ENCODE measurements at regions not wholly inside any gene's neighbourhood (a gene's known extent, or its start where the extent isn't known, plus 50 kb on each side); places are given as distances from the start of the nearest gene placed in this dataset.

DNA sequence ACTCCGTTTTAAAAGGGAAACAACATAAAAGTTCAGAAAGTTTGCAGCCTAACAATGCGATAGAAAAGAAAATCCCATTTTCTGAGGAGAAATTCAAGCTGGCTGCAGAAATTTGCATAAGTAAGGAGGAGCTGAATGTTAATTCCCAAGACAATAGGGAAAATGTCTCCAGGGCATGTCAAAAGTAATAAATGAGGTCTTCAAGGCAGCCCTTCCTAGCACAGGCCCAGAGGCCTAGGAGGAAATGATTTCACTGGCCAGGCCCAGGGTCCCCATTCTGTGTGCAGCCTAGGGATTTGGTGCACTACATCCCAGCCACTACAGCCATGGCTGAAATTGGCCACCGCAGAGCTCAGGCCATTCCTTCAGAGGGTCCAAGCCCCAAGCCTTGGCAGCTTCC lies 59.3 kb downstream of the TKTL2 start:
- no peaks in the 10 kb centered on the region for H3K9me3 ChIP-seq (ENCODE audit: low read length)
- no peak overlapping the region for H3K27ac ChIP-seq (ENCODE audit: extremely low read length, insufficient read depth, low read length)
- H3K27me3 ChIP-seq (ENCODE audit: control insufficient read depth in 1 of 2, insufficient read depth in 2 of 2, low read length in 2 of 2), result no peaks in the 10 kb centered on the region
- BruUV-seq (replicated peaks), result no TSS peak
- POLR2A ChIA-PET, result no interaction called here
- CTCF ChIA-PET (ENCODE audit: low intra/inter-chr PET ratio, low total read pairs), result no interaction called here
- in situ Hi-C loops (cut with HindIII; ENCODE audit: extremely low pct_ligation_motif_present, low pct_unique_long_range_greater_than_20kb) (no loop called here), intact Hi-C loops (cut with micrococcal nuclease; ENCODE audit: unreplicated experiment) (no loop called here)
- no peak overlapping the region for H3K9ac ChIP-seq (ENCODE audit: insufficient read depth, low read depth, low read length)
- WGBS (ENCODE audit: low lambda C conversion rate), result 17% methylated on average over 2 of the region's 3 CpGs
- no peaks in the 10 kb centered on the region for H3K4me1 ChIP-seq (ENCODE audit: insufficient read depth, low read length)
- ATAC-seq, result no peak
- no peak for DNase-seq (ENCODE audit: low spot score)
- no peak overlapping the region for H2AFZ ChIP-seq (ENCODE audit: low read length)
- H3K4me2 ChIP-seq (ENCODE audit: low read depth, low read length), result no peak overlapping the region
- H3K36me3 ChIP-seq (replicated peaks in 1 of 2; ENCODE audit: control insufficient read depth in 1 of 2, insufficient read depth in 2 of 2, low read length in 2 of 2), result no peaks in the 10 kb centered on the region
- H3K79me2 ChIP-seq (ENCODE audit: insufficient read depth, low read length), result no peaks in the 10 kb centered on the region
- no peak for TF ChIP-seq CTCF (CRISPR knock-in tag; IDR thresholded peaks at IDR 0.05)
- no peak for TF ChIP-seq KDM5A (IDR thresholded peaks at IDR 0.05; ENCODE audit: borderline replicate concordance, low read length)
- TF ChIP-seq ZNF775 (CRISPR knock-in tag; IDR thresholded peaks at IDR 0.05; ENCODE audit: borderline replicate concordance), result no peak
- TF ChIP-seq SRSF4 (IDR thresholded peaks at IDR 0.05; ENCODE audit: low read depth, low read length, poor library complexity, severe bottlenecking), result no peak
- TF ChIP-seq ZNF446 (CRISPR knock-in tag; IDR thresholded peaks at IDR 0.05), result no peak
- no peak for TF ChIP-seq ZNF788 (CRISPR knock-in tag; IDR thresholded peaks at IDR 0.05; ENCODE audit: borderline replicate concordance)
- TF ChIP-seq ZNF282 (IDR thresholded peaks at IDR 0.05; ENCODE audit: partially characterized antibody), result no peak
- no peak for TF ChIP-seq HNRNPUL1 (IDR thresholded peaks at IDR 0.05; ENCODE audit: low read depth, low read length)
- TF ChIP-seq SCMH1 (CRISPR knock-in tag; IDR thresholded peaks at IDR 0.05; ENCODE audit: borderline replicate concordance), result no peak
- no peak for TF ChIP-seq ZBTB2 (CRISPR knock-in tag; IDR thresholded peaks at IDR 0.05; ENCODE audit: low read depth)
- no peak for TF ChIP-seq SIX4 (CRISPR knock-in tag; IDR thresholded peaks at IDR 0.05)
- TF ChIP-seq KDM5B (CRISPR knock-in tag; IDR thresholded peaks at IDR 0.05; ENCODE audit: borderline replicate concordance), result no peak
- no peak for TF ChIP-seq ZNF292 (CRISPR knock-in tag; IDR thresholded peaks at IDR 0.05; ENCODE audit: borderline replicate concordance, low read depth)
- no peak for TF ChIP-seq HDAC2 (CRISPR knock-in tag; IDR thresholded peaks at IDR 0.05)
- no peak for TF ChIP-seq ISL2 (CRISPR knock-in tag; IDR thresholded peaks at IDR 0.05)
- TF ChIP-seq ZNF329 (CRISPR knock-in tag; IDR thresholded peaks at IDR 0.05; ENCODE audit: low read depth), result no peak
- TF ChIP-seq PBX2 (CRISPR knock-in tag; IDR thresholded peaks at IDR 0.05), result no peak
- no peak for TF ChIP-seq HES4 (CRISPR knock-in tag; IDR thresholded peaks at IDR 0.05; ENCODE audit: borderline replicate concordance)
- TF ChIP-seq ZNF879 (CRISPR knock-in tag; IDR thresholded peaks at IDR 0.05), result no peak
- no peak for TF ChIP-seq HMGA1 (CRISPR knock-in tag; conservative IDR thresholded peaks at IDR 0.05)
- no peaks in the 10 kb centered on the region for H4K20me1 ChIP-seq (ENCODE audit: insufficient read depth, low read length)
- no peak overlapping the region for H3K4me3 ChIP-seq (replicated peaks in 1 of 3; ENCODE audit: insufficient read depth in 1 of 3, low read depth in 2 of 3, low read length in 3 of 3)
- no peak for FAIRE-seq

Data from HepG2 (cell line).